B cell (primary cell): ENCODE measurements at regions not wholly inside any gene's neighbourhood (a gene's known extent, or its start where the extent isn't known, plus 50 kb on each side); places are given as distances from the start of the nearest gene placed in this dataset.

Experiments
- ATAC-seq: fragments of 200-7000 bp; cut with Tn5 transposase; one replicate; pipeline ENCODE4 v1.10.0; 2021; ENCODE audit warnings: low read depth, mild to moderate bottlenecking, moderate number of reproducible peaks, moderate library complexity
- CTCF ChIA-PET: fragments of 350-600 bp; sonication (Branson Sonifier 250); formaldehyde crosslinking; loops from one replicate; lab custom pipeline; 2021; ENCODE audit warnings: antibody characterized with exemption, inconsistent platforms; lab: Charles Lee
- POLR2A ChIA-PET: fragments of 350-600 bp; sonication (Branson Sonifier 250); formaldehyde crosslinking; loops from one replicate; lab custom pipeline; 2021; ENCODE audit warnings: antibody characterized with exemption; lab: Charles Lee
- DNase-seq: peaks from one replicate; pipeline ENCODE4 v3.0.0; 2013
- H2AFZ ChIP-seq: 2 replicates; pipeline ENCODE4 v1.6.1; 2012; ENCODE audit warnings: mild to moderate bottlenecking, low read depth, low read length; ENCODE audit not compliant: insufficient read depth, poor library complexity, severe bottlenecking
- H3K27ac ChIP-seq, 2 donors: 1 replicate in 1 of 2; 2 replicates in 1 of 2; pipeline ENCODE4 v1.5.1; 2012 to 2013; ENCODE audit warnings: low read length in 2 of 2, mild to moderate bottlenecking in 2 of 2, moderate library complexity in 1 of 2
- H3K27me3 ChIP-seq, 4 experiments: fragments of 200-600 bp in 1 of 4; sonication (generic) in 1 of 4; replicated peaks in 1 of 4; 1 replicate in 2 of 4; 2 replicates in 2 of 4; pipeline versions ENCODE4 v1.6.1 to v1.7.0; 2013 to 2016; ENCODE audit warnings: low read length in 3 of 4, mild to moderate bottlenecking in 2 of 4, mixed read lengths in 1 of 4, moderate library complexity in 1 of 4; ENCODE audit not compliant: insufficient read depth in 4 of 4, control insufficient read depth in 3 of 4; ENCODE audit errors: control extremely low read depth in 1 of 4
- H3K36me3 ChIP-seq, 2 experiments: replicated peaks in 1 of 2; 1 replicate in 1 of 2; 2 replicates in 1 of 2; pipeline versions ENCODE4 v1.6.1 to v1.7.1; 2013; ENCODE audit warnings: low read length in 1 of 2; ENCODE audit not compliant: insufficient read depth in 2 of 2, control insufficient read depth in 1 of 2; ENCODE audit errors: control extremely low read depth in 1 of 2, extremely low read depth in 1 of 2
- H3K4me1 ChIP-seq, 2 donors: fragments of 200-600 bp in 1 of 2; sonication (generic) in 1 of 2; 1 replicate in 1 of 2; 2 replicates in 1 of 2; pipeline versions ENCODE4 v1.5.1 to v1.6.1; 2013 to 2017; ENCODE audit warnings: low read length in 2 of 2; ENCODE audit not compliant: control insufficient read depth in 2 of 2, insufficient read depth in 2 of 2
- H3K4me2 ChIP-seq: replicated peaks from 2 replicates; pipeline ENCODE3; 2012; ENCODE audit warnings: mild to moderate bottlenecking, low read depth, low read length; ENCODE audit not compliant: poor library complexity, severe bottlenecking
- H3K4me3 ChIP-seq, 5 experiments: fragments of 200-600 bp in 1 of 5; sonication (generic) in 1 of 5; 1 replicate in 3 of 5; 2 replicates in 2 of 5; pipeline versions ENCODE4 v1.5.1 to v1.7.0; 2011 to 2016; ENCODE audit warnings: low read length in 4 of 5, mild to moderate bottlenecking in 4 of 5, low read depth in 2 of 5, control low read depth in 1 of 5, moderate library complexity in 1 of 5; ENCODE audit not compliant: insufficient read depth in 1 of 5; ENCODE audit errors: control extremely low read depth in 1 of 5, extremely low read depth in 1 of 5
- H3K79me2 ChIP-seq: fragments of 200-600 bp; sonication (generic); one replicate; pipeline ENCODE4 v1.6.0; 2016; ENCODE audit warnings: low read length; ENCODE audit not compliant: control insufficient read depth, insufficient read depth
- H3K9ac ChIP-seq: fragments of 200-600 bp; sonication (generic); 2 replicates; pipeline ENCODE4 v1.6.1; 2017; ENCODE audit warnings: mild to moderate bottlenecking, low read length, moderate library complexity
- H3K9me3 ChIP-seq, 3 donors: one replicate each; pipeline versions ENCODE4 v1.6.1 to v1.7.1; 2013; ENCODE audit warnings: low read length in 2 of 3; ENCODE audit not compliant: control insufficient read depth in 2 of 3, insufficient read depth in 1 of 3; ENCODE audit errors: control extremely low read depth in 1 of 3
- H4K20me1 ChIP-seq: 2 replicates; pipeline ENCODE4 v1.6.0; 2012; ENCODE audit warnings: mild to moderate bottlenecking, low read length; ENCODE audit not compliant: insufficient read depth, control insufficient read depth, poor library complexity, severe bottlenecking
- H3K27ac Mint-ChIP-seq: one replicate; pipeline ENCODE4 v1.8.0; 2021; ENCODE audit warnings: mixed read lengths
- H3K27me3 Mint-ChIP-seq: one replicate; pipeline ENCODE4 v1.8.0; 2021; ENCODE audit warnings: mixed read lengths
- H3K4me1 Mint-ChIP-seq: one replicate; pipeline ENCODE4 v1.8.0; 2021; ENCODE audit warnings: mixed read lengths
- H3K4me3 Mint-ChIP-seq: one replicate; pipeline ENCODE4 v1.8.0; 2021; ENCODE audit warnings: mixed read lengths
- H3K9me3 Mint-ChIP-seq: one replicate; pipeline ENCODE4 v1.8.0; 2022; ENCODE audit warnings: mixed read lengths; ENCODE audit not compliant: insufficient read depth
- CTCF ChIP-seq: fragments of 200-600 bp; IDR thresholded peaks from one replicate; pipeline ENCODE4 v1.8.0; 2022; ENCODE audit warnings: antibody characterized with exemption, mild to moderate bottlenecking
- EZH2 ChIP-seq: IDR thresholded peaks from 2 replicates; pipeline ENCODE4 v1.6.1; 2012; ENCODE audit warnings: borderline replicate concordance, low read depth, mild to moderate bottlenecking, moderate library complexity, low read length; ENCODE audit not compliant: insufficient read depth, poor library complexity, severe bottlenecking
- intact Hi-C: fragments of 100-400 bp; cut with micrococcal nuclease; formaldehyde crosslinking; loops from one replicate; pipeline ENCODE4 v1.10.0; 2022

GRCh38 chr4:16431866-16432265 is 205.6 kb upstream of the TAPT1 start:
- no peaks in the 10 kb centered on the region for H3K4me1 ChIP-seq
- CTCF ChIA-PET: no interaction called here
- no peak overlapping the region for H2AFZ ChIP-seq
- H3K4me1 Mint-ChIP-seq: no peaks in the 10 kb centered on the region
- H3K27ac Mint-ChIP-seq: no peak overlapping the region
- no peak overlapping the region for H3K9ac ChIP-seq
- H3K27ac ChIP-seq: no peak overlapping the region
- H3K9me3 Mint-ChIP-seq: peaks cover 2% of the 10 kb centered on the region
- no peak overlapping the region for H3K4me3 Mint-ChIP-seq
- ATAC-seq (no peak), DNase-seq (no peak)
- H3K79me2 ChIP-seq: no peaks in the 10 kb centered on the region
- H3K4me3 ChIP-seq: no peak overlapping the region
- TF ChIP-seq CTCF (no peak), EZH2 (no peak)
- H3K27me3 Mint-ChIP-seq: peaks cover 16% of the 10 kb centered on the region
- POLR2A ChIA-PET: no interaction called here
- no peaks in the 10 kb centered on the region for H4K20me1 ChIP-seq
- H3K36me3 ChIP-seq: no peaks in the 10 kb centered on the region
- intact Hi-C loops: no loop called here
- H3K27me3 ChIP-seq: peaks cover 0 to 3% (median 0%) of the 10 kb centered on the region in 4 experiments
- no peak overlapping the region for H3K4me2 ChIP-seq
- peaks cover 0 to 3% (median 1%) of the 10 kb centered on the region in 3 donors for H3K9me3 ChIP-seq

GRCh38 chr4:16418814-16419213 is 192.5 kb upstream of the TAPT1 start:
- H3K4me1 ChIP-seq: no peaks in the 10 kb centered on the region
- Mint-ChIP-seq H3K4me3 (no peak overlapping the region), H3K9me3 (peaks cover 2% of the 10 kb centered on the region), H3K4me1 (peaks cover 7% of the 10 kb centered on the region), H3K27ac (no peak overlapping the region), H3K27me3 (no peaks in the 10 kb centered on the region)
- DNase-seq (no peak), ATAC-seq (no peak)
- H3K27ac ChIP-seq: no peak overlapping the region
- intact Hi-C loops: no loop called here
- H3K9ac ChIP-seq: no peak overlapping the region
- H3K79me2 ChIP-seq: no peaks in the 10 kb centered on the region
- no peaks in the 10 kb centered on the region for H4K20me1 ChIP-seq
- H3K4me2 ChIP-seq: no peak overlapping the region
- POLR2A ChIA-PET: no interaction called here
- TF ChIP-seq EZH2 (no peak), CTCF (no peak)
- H3K9me3 ChIP-seq: no peaks in the 10 kb centered on the region
- no peaks in the 10 kb centered on the region for H3K27me3 ChIP-seq
- H3K36me3 ChIP-seq: no peaks in the 10 kb centered on the region
- CTCF ChIA-PET: no interaction called here
- H3K4me3 ChIP-seq: no peak overlapping the region
- no peak overlapping the region for H2AFZ ChIP-seq
